ENCODE measurements at regions not wholly inside any gene's neighbourhood (a gene's known extent, or its start where the extent isn't known, plus 50 kb on each side); places are given as distances from the start of the nearest gene placed in this dataset.
"Not testable (repeated sequence)": the region's sequence is repeated elsewhere in the genome, so short reads cannot be mapped to it uniquely, and the experiment has no call there.

DNA sequence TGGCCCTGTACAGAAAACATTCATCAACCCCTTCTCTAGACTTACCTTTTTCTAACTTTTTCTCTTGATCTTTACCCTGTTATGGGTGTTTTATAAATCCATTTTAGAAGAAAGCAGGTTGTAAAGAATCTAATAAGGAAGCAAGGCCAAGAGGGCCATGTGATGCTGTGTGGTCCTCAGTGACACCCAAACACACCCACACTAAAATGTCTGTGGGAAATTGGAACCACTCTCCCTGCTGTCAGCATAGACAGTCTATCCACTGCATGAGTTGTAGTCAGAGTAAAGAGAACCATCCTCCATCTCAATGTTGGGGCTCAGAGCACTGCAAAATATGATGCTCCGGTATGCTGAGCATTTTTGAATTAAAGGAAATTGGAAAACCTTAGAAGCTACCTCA lies 235.5 kb downstream of the SKIDA1 start:
- WGBS, 2 donors: 88 to 95% methylated on average over 1 of the region's 1 CpG
- H3K4me3 ChIP-seq: no peak overlapping the region

DNA sequence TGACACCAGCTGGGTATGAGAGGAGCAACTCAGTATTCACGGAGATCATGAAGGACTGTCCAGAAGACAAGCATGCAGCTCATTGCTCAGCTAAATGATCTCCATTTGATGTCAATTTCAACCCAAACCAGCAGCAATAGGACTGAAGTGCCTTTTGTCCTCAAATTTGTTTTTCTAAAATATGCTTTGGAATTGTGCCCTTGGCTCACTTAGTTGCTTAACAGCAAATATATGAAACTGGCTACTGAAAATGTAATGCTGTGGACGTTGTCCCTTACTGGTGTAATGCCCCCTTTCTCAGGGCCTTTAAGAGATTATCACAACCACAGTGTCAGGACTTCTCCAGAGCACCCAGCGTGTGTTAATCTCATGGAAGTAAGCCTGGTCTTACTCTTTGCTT lies 236.2 kb downstream of the SKIDA1 start:
- H3K36me3 ChIP-seq: no peaks in the 10 kb centered on the region
- no peak overlapping the region for H3K27ac ChIP-seq
- no peaks in the 10 kb centered on the region for H3K9me3 ChIP-seq
- H3K4me3 ChIP-seq: no peak overlapping the region
- WGBS, 2 donors: 57 to 70% methylated on average over 3 of the region's 3 CpGs
- ATAC-seq (ENCODE audit: low FRiP score in 2 of 2) (no peak), DNase-seq (no peak)
- TF ChIP-seq, protein P1, sequence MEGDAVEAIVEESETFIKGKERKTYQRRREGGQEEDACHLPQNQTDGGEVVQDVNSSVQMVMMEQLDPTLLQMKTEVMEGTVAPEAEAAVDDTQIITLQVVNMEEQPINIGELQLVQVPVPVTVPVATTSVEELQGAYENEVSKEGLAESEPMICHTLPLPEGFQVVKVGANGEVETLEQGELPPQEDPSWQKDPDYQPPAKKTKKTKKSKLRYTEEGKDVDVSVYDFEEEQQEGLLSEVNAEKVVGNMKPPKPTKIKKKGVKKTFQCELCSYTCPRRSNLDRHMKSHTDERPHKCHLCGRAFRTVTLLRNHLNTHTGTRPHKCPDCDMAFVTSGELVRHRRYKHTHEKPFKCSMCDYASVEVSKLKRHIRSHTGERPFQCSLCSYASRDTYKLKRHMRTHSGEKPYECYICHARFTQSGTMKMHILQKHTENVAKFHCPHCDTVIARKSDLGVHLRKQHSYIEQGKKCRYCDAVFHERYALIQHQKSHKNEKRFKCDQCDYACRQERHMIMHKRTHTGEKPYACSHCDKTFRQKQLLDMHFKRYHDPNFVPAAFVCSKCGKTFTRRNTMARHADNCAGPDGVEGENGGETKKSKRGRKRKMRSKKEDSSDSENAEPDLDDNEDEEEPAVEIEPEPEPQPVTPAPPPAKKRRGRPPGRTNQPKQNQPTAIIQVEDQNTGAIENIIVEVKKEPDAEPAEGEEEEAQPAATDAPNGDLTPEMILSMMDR (IDR thresholded peaks at IDR 0.05): no peak
- TF ChIP-seq POLR2AphosphoS5 (IDR thresholded peaks at IDR 0.05) (no peak), POLR2A (IDR thresholded peaks at IDR 0.05) (no peak), EP300 (IDR thresholded peaks at IDR 0.05) (no peak)
- H3K4me1 ChIP-seq: peaks cover 2 to 14% (median 9%) of the 10 kb centered on the region in 4 donors
- H3K27me3 ChIP-seq: no peaks in the 10 kb centered on the region

More for the DNA sequence above, 235.5 kb downstream of the SKIDA1 start:
- no peak for DNase-seq
- Histone ChIP-seq H3K9me3 (no peaks in the 10 kb centered on the region), H3K27ac (no peak overlapping the region), H3K36me3 (no peaks in the 10 kb centered on the region), H3K27me3 (no peaks in the 10 kb centered on the region), H3K4me1 (peaks cover 2 to 14% (median 9%) of the 10 kb centered on the region in 4 donors)
- TF ChIP-seq, protein P1 (IDR thresholded peaks at IDR 0.05): no peak
- TF ChIP-seq POLR2AphosphoS5 (IDR thresholded peaks at IDR 0.05): no peak
- no peak for TF ChIP-seq POLR2A (IDR thresholded peaks at IDR 0.05)
- TF ChIP-seq EP300 (IDR thresholded peaks at IDR 0.05): no peak
- no peak for ATAC-seq (ENCODE audit: low FRiP score in 2 of 2)

DNA sequence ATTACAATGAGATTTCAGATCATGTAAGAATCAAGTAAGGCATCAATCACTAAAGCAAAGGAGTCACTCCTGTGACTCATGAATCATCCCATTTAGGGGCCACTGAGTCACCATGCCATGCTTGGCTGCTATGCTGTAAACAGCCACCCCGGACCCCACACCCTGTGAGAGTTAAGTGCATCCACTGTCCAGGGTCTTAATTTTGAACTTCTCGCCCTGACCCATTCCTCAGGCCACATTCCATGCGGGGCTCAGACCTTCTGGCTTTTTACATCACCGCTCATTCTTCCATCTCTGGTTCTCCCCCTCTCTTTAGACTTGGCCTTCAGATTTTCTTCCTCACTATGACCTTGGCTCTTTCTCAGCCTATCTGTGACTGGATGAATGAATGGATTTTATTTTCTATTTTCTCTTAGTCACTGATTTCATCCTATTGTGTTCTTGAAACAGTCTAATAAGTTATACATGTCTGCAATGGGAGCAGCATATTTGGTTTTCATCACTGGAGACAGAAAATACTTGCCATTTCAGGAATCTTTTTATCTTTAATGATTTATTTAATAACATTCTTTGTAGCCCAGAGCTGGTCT lies 239.6 kb downstream of the SKIDA1 start:
- Histone ChIP-seq H3K36me3 (no peaks in the 10 kb centered on the region), H3K27ac (no peak overlapping the region), H3K4me1 (peaks cover 0 to 2% (median 0%) of the 10 kb centered on the region in 4 donors), H3K9me3 (no peaks in the 10 kb centered on the region), H3K4me3 (no peak overlapping the region), H3K27me3 (no peaks in the 10 kb centered on the region)
- WGBS, 2 donors: 89 to 94% methylated on average over 4 of the region's 4 CpGs
- ATAC-seq (ENCODE audit: low FRiP score in 2 of 2) (no peak), DNase-seq (no peak)
- no peak for TF ChIP-seq POLR2AphosphoS5 (IDR thresholded peaks at IDR 0.05)
- TF ChIP-seq, protein P1 (IDR thresholded peaks at IDR 0.05): no peak
- TF ChIP-seq EP300 (IDR thresholded peaks at IDR 0.05): no peak
- TF ChIP-seq POLR2A (IDR thresholded peaks at IDR 0.05): no peak

DNA sequence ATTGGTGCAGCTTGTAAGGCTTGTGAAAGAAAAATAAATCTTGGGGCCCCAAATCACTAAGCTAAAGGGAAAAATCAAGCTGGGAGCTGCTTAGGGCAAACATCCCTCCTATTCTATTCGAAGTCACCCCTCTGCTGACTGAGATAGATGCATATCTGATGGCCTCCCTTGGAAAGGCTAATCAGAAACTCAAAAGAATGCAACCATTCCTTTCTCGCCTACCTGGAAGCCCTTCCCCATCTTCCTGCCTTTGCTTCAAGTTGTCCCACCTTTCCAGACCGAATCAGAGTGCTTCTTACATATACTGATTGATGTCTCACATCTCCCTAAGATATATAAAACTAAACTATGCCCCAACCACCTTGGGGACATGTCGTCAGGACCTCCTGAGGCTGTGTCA lies 240.3 kb downstream of the SKIDA1 start:
- Histone ChIP-seq H3K4me1 (peaks cover 0 to 2% (median 0%) of the 10 kb centered on the region in 4 donors), H3K27ac (no peak overlapping the region), H3K9me3 (no peaks in the 10 kb centered on the region), H3K36me3 (no peaks in the 10 kb centered on the region), H3K4me3 (no peak overlapping the region), H3K27me3 (no peaks in the 10 kb centered on the region)
- ATAC-seq (ENCODE audit: low FRiP score in 2 of 2) (no peak), DNase-seq (no peak)
- TF ChIP-seq POLR2AphosphoS5 (IDR thresholded peaks at IDR 0.05) (no peak), POLR2A (IDR thresholded peaks at IDR 0.05) (no peak), EP300 (IDR thresholded peaks at IDR 0.05) (no peak)
- TF ChIP-seq, protein P1 (IDR thresholded peaks at IDR 0.05): no peak
- 86% methylated on average over 4 of the region's 4 CpGs for WGBS, 2 donors

DNA sequence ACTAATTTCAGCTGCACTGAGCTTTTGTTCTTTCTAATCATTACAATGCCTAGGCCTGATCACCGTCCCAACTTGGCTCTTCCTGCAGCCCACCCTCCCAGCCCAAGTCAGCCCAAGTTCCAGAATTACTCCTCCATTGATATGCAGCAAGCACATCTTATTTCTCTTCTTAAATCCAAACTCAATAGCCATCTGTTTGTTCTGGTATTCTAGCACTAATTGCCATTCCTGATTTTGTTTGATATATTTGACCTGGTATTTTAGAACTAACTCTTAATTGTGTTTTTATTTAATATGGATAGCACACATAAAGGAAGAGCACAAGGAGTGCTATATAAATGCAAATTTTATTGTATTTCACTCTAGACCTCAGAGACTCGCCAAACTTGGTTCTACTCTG lies 241.2 kb downstream of the SKIDA1 start:
- Histone ChIP-seq H3K4me1 (peaks cover 0 to 1% (median 0%) of the 10 kb centered on the region in 4 donors), H3K9me3 (no peaks in the 10 kb centered on the region), H3K27ac (no peak overlapping the region), H3K36me3 (no peaks in the 10 kb centered on the region), H3K27me3 (no peaks in the 10 kb centered on the region), H3K4me3 (no peak overlapping the region)
- no peak for TF ChIP-seq EP300 (IDR thresholded peaks at IDR 0.05)
- no peak for TF ChIP-seq POLR2A (IDR thresholded peaks at IDR 0.05)
- TF ChIP-seq, protein P1 (IDR thresholded peaks at IDR 0.05): no peak
- no peak for TF ChIP-seq POLR2AphosphoS5 (IDR thresholded peaks at IDR 0.05)
- DNase-seq (no peak), ATAC-seq (ENCODE audit: low FRiP score in 2 of 2) (no peak)
- WGBS, 2 donors: 82 to 93% methylated on average over 2 of the region's 2 CpGs

DNA sequence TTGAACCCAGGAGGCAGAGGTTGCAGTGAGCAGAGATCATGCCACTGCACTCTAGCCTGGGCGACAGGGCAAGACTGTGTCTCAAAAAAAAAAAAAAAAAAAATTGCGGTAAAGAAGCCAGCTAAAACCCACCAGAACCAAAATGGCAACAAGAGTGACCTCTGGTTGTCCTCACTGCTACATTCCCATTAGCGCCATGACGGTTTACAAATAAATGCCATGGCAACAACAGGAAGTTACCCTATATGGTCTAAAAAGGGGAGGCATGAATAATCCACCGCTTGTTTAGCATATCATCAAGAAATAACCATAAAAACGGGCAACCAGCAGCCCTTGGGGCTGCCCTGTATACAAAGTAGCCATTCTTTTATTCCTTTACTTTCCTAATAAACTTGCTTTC lies 242.4 kb downstream of the SKIDA1 start:
- not testable (repeated sequence) for DNase-seq; H3K9me3 ChIP-seq; H3K36me3 ChIP-seq; ATAC-seq (ENCODE audit: low FRiP score in 2 of 2); H3K27ac ChIP-seq; H3K4me3 ChIP-seq; H3K4me1 ChIP-seq; H3K27me3 ChIP-seq
- WGBS, 2 donors: 80 to 92% methylated on average over 6 of the region's 6 CpGs
